SK-N-SH treated with all-trans-retinoic acid at 6 μM for 48 hours (cell line): ENCODE measurements at regions not wholly inside any gene's neighbourhood (a gene's known extent, or its start where the extent isn't known, plus 50 kb on each side); places are given as distances from the start of the nearest gene placed in this dataset.

Experiments
- ARNTL ChIP-seq: fragments of 450-650 bp; formaldehyde crosslinking; IDR thresholded peaks from 2 replicates; pipeline ENCODE4 v1.5.0; 2020; ENCODE audit warnings: low read depth, mild to moderate bottlenecking, moderate library complexity, borderline replicate concordance
- ZFP3 ChIP-seq: fragments of 250-450 bp; sonication (Bioruptor Pico); IDR thresholded peaks from 2 replicates; pipeline ENCODE4 v1.5.0; 2020; ENCODE audit warnings: mild to moderate bottlenecking, moderate library complexity
- ZFP30 ChIP-seq: fragments of 450-650 bp; formaldehyde crosslinking; IDR thresholded peaks from 2 replicates; pipeline ENCODE4 v1.5.0; 2022; ENCODE audit warnings: mild to moderate bottlenecking, moderate library complexity
- ZNF70 ChIP-seq: fragments of 450-650 bp; formaldehyde crosslinking; IDR thresholded peaks from 2 replicates; pipeline ENCODE4 v1.5.0; 2020; ENCODE audit warnings: mild to moderate bottlenecking, moderate library complexity
- ZNF8 ChIP-seq: fragments of 450-650 bp; formaldehyde crosslinking; IDR thresholded peaks from 2 replicates; pipeline ENCODE4 v1.5.0; 2020; ENCODE audit warnings: mild to moderate bottlenecking, moderate library complexity
- TF ChIP-seq, protein P1 (sequence below): fragments of 250-450 bp; sonication (Bioruptor Pico); IDR thresholded peaks from 2 replicates; pipeline ENCODE4 v1.8.0; 2020; ENCODE audit warnings: mild to moderate bottlenecking, moderate library complexity, borderline replicate concordance
- TF ChIP-seq, protein P2 (sequence below): fragments of 250-450 bp; sonication (Bioruptor Pico); IDR thresholded peaks from 2 replicates; pipeline ENCODE4 v1.5.1; 2020; ENCODE audit warnings: low read depth, mild to moderate bottlenecking, moderate library complexity

DNA sequence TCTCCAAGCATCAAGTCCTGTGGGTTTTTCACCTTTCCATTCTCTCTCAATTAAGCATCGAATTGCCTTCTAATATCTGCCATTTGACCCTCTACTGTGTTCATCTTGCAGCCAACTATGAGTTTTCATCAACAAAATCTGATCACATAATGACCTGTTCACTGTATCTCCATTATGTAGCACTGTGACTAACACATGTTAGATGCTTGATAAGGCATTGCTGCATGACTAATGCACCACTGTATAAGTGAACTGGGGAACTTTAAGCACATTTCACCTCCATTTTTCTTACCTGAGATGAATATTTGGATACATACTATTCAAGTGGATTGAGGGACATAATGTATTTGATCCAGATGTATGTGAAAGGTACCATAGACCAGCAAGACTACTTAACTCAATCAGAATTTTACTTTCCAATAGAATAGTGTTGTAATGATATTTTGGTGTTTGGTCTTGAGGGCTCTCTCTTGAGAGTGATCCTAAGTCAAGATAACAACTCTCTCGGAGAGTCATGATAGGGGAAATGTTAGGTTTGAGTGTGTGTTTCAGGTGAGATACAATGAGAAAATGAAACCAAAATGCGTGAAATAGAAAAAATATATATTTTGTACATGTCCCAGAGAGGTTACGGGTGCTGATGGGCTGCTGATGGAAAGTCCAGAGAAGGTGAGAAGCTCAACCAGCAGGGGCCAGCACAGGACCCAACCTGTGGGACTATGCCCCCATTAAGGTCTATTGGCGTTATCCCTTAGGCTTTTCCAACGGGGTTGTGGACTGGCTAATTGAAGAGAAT is 60.2 kb upstream of the HS3ST1 start:
- TF ChIP-seq ARNTL (CRISPR knock-in tag) (no peak), ZFP30 (CRISPR knock-in tag) (no peak), ZNF70 (no peak), ZFP3 (CRISPR knock-in tag) (no peak), ZNF8 (CRISPR knock-in tag) (no peak)
- TF ChIP-seq, protein P1, sequence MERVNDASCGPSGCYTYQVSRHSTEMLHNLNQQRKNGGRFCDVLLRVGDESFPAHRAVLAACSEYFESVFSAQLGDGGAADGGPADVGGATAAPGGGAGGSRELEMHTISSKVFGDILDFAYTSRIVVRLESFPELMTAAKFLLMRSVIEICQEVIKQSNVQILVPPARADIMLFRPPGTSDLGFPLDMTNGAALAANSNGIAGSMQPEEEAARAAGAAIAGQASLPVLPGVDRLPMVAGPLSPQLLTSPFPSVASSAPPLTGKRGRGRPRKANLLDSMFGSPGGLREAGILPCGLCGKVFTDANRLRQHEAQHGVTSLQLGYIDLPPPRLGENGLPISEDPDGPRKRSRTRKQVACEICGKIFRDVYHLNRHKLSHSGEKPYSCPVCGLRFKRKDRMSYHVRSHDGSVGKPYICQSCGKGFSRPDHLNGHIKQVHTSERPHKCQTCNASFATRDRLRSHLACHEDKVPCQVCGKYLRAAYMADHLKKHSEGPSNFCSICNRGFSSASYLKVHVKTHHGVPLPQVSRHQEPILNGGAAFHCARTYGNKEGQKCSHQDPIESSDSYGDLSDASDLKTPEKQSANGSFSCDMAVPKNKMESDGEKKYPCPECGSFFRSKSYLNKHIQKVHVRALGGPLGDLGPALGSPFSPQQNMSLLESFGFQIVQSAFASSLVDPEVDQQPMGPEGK (CRISPR knock-in tag): no peak
- TF ChIP-seq, protein P2, sequence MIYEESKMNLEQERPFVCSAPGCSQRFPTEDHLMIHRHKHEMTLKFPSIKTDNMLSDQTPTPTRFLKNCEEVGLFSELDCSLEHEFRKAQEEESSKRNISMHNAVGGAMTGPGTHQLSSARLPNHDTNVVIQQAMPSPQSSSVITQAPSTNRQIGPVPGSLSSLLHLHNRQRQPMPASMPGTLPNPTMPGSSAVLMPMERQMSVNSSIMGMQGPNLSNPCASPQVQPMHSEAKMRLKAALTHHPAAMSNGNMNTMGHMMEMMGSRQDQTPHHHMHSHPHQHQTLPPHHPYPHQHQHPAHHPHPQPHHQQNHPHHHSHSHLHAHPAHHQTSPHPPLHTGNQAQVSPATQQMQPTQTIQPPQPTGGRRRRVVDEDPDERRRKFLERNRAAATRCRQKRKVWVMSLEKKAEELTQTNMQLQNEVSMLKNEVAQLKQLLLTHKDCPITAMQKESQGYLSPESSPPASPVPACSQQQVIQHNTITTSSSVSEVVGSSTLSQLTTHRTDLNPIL: no peak
